HG02970 (cell line): ENCODE measurements at regions not wholly inside any gene's neighbourhood (a gene's known extent, or its start where the extent isn't known, plus 50 kb on each side); places are given as distances from the start of the nearest gene placed in this dataset.
"Not testable (repeated sequence)": the region's sequence is repeated elsewhere in the genome, so short reads cannot be mapped to it uniquely, and the experiment has no call there.

Experiments used
- ATAC-seq: cut with Tn5 transposase; IDR thresholded peaks from one replicate; pipeline ENCODE4 v1.9.1; 2021; ENCODE audit warnings: mild to moderate bottlenecking, moderate library complexity, moderate number of reproducible peaks; ENCODE audit not compliant: unreplicated experiment, low FRiP score

DNA sequence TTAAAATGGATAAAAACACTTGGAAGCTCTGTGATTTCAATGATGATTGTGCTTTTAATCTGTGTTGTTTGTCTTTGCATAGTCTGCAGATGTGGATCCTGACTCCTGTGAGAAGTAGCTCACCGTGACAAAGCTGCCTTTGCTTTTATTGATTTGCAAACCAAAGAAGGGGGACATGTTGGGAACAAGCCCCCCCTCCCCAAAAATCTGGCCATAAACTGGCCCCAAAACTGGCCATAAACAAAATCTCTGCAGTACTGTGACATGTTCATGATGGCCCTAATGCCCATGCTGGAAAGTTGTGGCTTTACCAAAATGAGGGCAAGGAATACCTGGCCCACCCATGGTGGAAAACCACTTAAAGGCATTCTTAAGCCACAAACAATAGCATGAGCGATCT, 202.4 kb downstream of the YTHDC2 start:
- not testable (repeated sequence) for ATAC-seq

DNA sequence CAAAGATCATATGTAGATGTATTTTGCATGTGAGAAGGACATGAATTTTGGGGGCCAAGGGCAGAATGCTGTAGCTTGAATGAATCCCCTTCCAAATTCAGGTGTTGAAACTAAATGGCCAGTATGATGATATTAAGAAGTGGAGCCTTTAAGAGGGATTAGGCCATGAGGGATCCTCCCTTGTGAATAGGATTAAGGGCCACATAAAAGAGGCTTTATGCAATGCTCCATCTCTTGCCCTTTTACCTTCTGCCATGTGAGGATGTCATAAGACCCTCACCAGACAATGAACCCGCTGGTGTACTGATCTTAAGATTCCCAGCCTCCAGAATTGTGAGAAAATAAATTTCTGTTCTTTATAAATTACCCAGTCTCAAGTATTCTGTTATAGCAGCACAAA, 206.1 kb downstream of the YTHDC2 start:
- ATAC-seq = no peak

DNA sequence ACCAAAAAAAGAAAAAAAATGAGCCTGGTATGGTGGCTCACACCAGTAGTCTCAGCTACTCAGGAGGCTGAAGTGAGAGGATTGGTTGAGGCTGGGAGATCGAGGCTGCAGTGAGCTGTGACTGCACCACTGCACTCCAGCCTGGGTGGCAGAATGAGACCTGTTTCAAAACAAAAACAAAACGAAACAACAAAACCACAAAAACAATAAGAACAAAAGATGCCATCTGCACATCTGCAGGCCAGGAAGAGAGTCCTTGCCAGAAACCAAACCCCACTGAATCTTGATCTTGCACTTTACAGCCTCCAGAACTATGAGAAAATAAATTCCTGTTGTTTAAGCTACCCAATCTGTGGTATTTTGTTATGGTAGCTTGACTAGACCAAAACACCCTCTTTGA, 207.7 kb downstream of the YTHDC2 start:
- no peak for ATAC-seq

DNA sequence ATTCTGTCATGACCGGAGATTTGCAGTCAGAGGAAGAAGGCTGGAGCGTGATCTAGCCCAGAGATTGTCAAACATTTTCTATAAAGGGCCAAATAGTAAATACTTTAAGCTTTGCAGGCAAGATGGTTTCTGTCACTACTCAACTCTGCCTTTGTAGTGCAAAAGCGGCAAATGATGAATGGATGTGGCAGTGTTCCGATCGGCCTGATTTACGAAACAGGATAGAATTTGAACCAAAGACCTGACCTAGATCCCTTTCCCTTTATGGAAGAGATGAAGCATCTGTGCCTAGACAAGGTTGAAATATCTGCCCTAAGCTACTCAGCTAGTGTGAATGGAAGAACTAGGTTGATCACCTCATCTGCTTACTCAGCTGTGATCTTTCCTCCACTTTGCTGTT, 209.5 kb downstream of the YTHDC2 start:
- no peak for ATAC-seq

DNA sequence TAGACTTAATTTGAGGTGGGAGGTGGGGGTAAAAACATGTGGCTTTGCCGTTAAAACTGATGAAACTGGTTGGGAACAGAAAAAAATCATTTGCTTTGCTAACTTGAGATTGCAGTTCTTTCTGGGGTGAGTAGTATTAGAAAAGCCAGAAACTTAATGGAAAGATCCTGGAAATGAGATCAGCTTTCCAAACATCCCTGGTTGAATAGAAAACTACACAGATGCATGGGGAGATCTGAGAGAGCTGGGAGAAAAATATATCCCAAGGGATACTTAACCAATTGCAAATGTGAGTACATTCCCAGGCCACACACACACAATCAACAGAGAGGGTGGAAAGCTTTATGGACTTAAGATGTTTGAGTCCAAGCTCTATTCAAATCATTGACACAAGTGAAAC, 222.3 kb downstream of the YTHDC2 start:
- no peak for ATAC-seq

DNA sequence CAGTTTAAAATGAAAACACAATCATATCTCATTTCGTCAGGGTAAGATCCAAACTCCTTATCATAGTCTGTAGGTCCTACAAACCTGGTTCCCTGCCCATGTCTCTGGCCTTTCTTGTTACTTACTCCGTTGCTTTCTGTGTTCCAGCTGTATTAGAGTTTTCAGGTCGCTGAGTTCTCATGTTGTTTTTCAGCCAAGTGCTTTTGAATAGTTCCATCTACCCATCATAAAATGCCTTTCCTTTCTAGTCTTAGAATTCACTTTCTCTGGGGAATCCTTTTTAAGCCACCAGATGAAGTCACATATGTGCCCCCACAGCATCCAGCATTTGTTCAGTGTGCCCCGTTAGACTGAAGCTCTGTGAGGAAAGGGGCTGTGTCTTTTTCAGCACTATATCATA, 228.7 kb downstream of the YTHDC2 start:
- no peak for ATAC-seq

DNA sequence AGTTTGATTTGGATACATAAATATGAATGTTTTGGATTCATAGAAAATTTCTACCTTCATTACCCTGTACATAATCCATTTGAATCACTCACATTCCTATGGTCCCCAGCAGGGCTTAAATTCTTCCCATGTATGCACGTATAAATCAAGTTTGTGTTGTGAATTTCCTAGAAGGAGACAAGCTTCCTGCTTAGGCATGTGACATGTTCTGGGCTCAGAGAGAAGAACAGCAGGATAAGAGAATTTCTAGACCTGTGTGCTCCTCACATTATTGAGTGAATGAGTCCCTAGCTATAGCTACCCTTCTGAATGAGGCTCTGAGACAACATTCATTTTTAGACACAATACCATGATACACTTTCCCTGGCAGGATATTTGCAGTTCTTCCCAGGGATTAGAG, 229.1 kb downstream of the YTHDC2 start:
- no peak for ATAC-seq

DNA sequence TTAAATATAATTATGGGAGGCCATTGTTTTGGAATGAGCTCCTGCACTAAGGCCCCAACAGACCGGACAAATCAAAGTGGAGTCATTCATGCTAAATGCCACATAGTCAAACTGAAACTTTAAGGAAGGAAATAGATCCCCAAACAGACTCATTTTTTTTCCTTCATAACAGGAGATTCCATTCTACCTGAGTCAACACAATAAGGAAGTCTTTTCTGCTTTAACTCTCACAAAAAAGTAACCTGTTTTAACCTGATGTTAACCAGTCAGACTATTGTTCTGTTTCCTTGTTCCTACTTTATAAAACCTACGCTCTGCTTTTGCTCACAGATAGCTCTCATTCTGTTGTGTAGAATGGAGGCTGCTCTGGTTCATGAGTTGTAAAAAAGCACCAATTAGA, 234.9 kb downstream of the YTHDC2 start:
- ATAC-seq = no peak

DNA sequence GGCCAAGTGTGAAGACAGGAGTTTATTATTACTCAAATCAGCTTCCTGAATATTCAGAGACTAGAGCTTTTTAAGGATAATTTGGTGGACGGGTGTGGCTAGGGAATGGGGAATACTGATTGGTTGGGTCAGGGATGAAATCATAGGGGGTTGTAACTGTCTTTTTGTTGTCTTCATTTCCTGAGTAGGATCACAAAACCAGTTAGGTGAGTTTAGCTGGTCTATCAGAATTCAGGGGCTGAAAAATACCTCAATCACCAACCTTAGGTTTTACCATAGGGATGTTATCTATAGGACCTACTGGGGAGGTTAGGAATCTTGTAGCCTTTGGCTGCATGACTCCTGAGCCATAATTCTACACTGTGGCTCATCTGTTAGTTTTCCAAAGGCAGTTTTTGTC, 235.8 kb downstream of the YTHDC2 start:
- ATAC-seq = no peak

DNA sequence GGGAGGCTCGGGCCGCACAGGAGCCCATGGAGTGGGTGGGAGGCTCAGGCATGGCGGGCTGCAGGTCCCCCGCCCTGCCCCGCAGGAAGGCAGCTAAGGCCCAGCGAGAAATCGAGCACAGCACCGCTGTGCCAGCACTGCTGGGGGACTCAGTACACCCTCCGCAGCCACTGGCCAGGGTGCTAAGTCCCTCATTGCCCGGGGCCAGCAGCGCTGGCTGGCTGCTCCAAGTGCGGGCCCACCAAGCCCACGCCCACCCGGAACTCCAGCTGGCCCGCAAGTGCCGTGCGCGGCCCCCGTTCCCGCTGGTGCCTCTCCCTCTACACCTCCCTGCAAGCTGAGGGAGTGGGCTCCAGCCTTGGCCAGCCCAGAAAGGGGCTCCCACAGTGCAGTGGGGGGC, 239.7 kb downstream of the YTHDC2 start:
- not testable (repeated sequence) for ATAC-seq

DNA sequence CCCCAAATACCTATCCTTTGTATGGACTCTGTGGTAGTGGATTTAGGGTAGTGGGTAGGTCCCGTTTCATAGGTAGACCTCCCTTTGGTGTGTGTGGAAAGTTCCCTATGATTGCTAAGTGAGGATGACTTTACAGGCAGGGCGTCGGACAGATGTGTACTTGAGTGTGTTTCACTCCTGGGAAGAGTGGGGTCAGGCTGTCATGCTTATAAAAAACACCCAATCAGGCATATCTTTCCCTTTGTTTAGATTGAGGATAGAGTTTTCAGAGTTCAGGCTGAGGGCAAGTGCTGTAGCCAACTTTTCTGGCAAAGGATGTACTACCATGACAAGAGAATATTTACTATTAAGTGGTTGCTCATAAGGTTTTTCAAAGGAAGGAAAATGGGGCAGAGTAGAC, 242.0 kb downstream of the YTHDC2 start:
- ATAC-seq = no peak

DNA sequence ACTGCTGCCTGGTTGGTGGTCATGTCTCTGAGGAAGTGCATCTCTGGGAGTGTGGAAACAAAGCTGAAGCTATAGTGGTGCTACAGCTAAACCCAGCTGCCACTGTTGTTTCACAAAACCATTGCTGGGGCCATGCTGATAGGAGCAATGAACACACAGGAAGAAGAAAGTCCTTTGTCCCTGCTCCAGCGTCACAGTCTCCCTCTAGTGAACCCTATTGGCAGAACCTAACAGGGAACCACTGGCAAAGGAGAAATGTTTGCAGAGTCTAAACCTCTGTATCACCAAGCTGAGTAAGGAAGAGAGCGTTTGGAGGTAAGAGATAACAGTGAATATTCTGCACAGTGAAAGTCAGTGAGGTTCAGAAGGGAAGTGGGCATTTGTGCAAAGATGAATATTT, 244.0 kb downstream of the YTHDC2 start:
- ATAC-seq = no peak

DNA sequence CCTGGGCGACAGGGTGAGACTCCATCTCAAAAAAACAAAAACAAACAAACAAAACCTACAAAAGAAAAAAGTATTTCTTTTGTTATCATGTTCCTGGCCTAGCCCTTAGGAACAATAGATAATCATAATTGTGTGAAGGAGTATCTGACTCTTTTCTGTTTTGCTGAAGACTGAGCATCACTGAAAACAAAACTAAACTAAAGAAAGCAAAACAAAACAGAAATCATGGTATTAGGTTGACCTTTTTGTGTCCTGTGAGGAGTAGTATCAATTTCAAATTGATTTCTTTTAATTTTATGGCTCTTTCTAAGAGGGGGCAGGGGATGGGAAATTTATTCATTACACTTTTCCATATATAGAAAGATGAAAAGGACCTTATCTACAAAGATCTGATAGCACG, 246.0 kb downstream of the YTHDC2 start:
- no peak for ATAC-seq

DNA sequence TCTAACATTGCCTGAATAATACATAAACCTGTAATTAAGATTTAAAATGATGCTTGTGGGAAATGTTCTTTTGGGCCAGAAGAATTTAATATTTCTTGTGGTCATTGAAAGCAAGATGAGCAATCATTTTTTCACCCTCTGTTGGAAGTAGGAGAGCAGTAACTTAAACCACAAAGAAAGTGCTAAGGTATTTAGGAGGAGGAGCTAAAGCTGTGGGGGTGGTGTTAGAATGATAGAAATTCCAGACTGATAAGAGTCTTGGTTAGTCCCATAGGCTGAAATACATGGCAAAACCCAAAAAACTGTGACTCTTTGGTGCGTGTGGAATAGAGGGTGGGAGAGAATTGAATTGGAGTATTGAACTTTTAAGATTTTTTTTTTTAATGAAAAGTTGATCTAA, 247.0 kb downstream of the YTHDC2 start:
- ATAC-seq = no peak

DNA sequence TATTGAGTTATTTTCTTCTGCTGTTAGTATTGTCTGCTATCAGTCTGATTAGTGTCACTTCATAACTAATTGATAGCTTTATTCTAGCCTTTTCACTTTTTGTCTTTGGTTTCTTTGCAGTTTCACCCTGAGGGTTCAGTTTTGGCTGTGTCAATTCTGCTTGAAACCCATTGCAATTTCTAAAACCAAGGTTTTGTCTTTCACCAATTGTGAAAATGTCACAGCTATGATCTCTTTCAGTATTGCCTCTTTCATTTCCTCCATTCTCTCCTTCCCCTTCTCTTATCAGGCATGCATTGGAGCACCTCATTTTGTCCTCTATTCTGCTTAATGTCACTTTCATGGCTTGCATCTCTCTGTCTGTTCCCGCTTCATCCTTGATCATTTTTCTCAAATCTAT, 248.1 kb downstream of the YTHDC2 start:
- no peak for ATAC-seq

DNA sequence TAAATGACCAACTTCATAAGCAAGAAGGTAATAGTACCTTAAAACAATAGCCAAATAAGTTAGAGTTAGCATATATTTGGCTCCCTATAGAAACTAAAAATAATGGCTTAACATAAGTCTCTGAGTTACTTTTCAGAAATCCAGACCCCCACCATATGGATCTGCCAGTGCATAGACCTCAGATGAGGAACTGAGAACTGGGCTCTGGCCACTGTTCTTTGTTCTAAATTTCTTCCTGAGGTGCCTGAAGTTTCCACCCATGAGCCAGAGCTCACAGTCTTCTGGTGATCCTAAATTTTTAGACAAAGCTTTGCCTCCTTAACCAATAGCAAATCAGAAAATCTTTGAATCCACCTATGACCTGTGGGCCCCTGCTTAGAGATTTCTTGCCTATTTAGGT, 250.9 kb downstream of the YTHDC2 start:
- ATAC-seq = no peak

DNA sequence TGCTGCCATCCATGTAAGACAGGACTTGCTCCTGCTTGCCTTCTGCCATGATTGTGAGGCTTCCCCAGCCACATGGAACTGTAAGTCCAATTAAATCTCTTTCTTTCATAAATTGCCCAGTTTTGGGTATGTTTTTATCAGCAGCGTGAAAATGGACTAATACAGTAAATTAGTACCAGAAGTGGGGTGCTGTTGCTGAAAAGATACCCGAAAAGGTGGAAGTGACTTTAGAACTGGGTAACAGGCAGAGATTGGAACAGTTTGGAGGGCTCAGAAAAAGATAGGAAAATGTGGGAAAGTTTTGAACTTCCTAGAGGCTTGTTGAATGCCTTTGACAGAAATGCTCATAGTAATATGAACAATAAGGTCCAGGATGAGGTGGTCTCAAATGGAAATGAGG, 253.3 kb downstream of the YTHDC2 start:
- not testable (repeated sequence) for ATAC-seq

DNA sequence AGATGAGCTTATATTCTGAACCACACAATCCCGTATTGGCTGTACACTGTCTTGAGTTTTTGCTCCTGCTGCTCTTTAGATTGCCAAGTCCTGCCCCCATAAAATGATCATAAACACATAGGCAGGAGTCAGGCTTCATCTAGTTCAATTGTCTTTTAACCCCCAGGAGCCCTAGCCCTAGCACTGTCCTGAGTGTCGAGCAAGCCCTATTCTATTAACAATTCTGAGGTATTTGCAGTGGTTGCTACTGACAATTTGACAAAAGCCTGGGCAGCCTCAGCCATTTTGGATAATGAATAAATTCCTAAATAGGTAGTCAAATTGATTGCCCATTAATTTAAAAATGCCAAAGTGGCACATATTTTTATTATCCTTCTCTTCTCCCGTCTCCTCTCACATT, 257.2 kb downstream of the YTHDC2 start:
- no peak for ATAC-seq

DNA sequence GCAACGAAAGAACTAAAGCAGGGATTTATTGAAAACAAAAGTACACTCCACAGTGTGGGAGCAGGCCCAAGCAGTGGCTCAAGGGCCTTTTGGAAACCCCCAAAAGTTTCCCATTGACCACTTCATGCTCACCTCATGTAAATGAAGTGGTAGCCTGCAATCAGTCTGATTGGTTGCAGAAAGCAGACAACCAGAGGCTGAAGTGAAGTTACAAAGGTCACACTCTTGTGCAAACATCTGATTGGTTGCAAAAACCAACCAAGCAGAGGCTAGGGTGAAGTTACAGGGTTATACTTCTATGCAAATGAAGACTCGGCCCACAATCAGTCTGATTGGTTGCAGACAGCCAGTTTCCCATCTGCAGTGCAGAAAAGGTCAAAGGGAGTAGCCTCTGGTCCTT, 258.0 kb downstream of the YTHDC2 start:
- ATAC-seq = no peak

DNA sequence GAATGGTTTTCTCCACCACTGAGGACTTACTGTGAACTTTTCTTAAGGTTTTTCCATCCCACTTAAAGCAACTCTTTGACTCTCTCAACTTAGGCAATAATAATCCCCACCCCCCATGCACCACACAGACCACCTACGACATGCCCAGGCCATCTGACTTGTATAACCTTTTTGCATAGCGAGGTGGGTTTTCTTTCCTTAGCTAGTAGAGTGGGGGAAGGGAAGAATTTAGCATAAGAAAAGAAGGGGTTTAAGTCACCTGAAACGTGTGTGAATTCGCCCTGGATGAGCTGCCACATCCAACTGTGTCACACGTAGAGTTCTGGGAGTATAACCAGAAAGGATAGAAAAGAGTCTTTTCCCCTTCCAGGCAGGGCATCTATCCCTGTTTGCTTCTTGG, 262.7 kb downstream of the YTHDC2 start:
- no peak for ATAC-seq

DNA sequence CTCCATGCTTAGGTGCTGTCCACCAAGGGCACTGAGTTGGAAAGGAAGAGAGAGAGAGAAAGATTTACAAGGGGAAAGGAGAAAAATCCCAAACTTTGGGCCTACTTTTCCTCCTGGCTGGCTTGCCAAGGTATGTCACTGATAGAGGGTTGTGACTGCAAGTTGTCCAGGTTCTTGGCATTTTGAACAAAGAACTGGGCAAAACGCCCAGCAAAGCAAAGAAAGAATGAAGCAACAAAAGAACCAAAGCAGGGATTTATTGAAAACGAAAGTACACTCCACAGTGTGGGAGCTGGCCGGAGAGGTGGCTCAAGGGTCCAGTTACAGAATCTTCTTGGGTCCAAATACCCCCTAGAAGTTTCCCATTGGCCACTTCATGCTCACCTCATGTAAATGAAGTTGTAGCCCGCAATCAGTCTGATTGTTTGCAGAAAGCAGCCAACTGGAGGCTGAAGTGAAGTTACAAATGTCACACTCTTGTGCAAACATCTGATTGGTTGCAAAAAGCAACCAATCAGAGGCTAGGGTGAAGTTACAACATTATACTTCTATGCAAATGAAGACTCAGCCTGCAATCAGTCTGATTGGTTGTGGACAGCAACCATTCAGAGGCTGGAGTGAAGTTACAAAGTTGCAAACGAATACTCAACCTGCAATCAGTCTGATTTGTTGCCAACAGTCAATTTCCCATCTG, 263.5 kb downstream of the YTHDC2 start:
- ATAC-seq = no peak

DNA sequence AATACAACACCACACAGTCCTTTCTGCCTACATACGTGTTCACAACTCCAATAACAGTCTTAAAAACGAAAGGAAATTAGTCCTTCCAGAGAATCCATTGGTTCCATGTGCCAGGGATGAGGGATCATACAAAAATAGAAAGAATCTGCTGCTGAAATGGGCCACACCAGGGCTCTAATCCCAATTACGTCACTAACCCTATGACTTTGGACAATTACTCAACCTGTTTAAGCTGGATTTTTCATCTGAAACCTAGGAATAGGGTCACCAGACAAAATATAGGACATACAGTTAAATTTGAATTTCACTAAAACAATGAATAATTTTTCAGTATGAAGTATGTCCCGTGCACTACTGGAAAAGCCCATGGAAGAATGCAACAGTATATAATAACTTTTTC, 264.7 kb downstream of the YTHDC2 start:
- ATAC-seq = no peak

DNA sequence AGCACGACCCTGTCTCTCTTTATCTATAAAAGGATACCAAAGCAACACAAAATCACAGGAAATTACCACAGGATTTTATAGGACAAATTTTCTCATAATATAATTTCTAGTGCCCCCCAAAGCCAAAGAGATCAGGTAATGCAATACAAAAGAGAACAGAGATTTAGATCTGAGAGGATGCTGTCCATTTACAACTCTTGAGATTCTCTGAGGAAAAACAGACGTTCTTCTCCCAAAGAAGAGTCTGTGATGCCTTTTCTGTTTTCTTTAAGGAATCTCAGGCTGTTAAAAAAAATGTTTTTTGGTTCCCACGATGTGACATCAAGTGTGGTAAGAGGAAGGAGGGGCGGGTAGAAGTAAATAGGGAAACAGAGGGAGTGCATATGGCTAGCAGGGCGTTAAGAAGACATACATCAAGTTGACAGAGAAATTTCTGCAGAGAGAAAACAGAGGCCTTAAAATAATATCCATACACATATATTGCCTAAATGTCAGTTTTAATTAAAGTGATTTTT, 274.7 kb downstream of the YTHDC2 start:
- ATAC-seq = no peak
